Neural crest cell (in vitro differentiated cells): ENCODE measurements at regions not wholly inside any gene's neighbourhood (a gene's known extent, or its start where the extent isn't known, plus 50 kb on each side); places are given as distances from the start of the nearest gene placed in this dataset.
A peak's percentile ranks its signal among the peaks of the same experiment; 100 is the strongest.

ENCODE experiments used
- DNase-seq: peaks from one replicate; pipeline ENCODE4 v3.0.0; 2021; ENCODE audit warnings: low read depth, mixed read lengths, low spot score
- H3K27ac Mint-ChIP-seq: one replicate; pipeline ENCODE4 v1.8.0; 2021; ENCODE audit warnings: mild to moderate bottlenecking, mixed read lengths; ENCODE audit not compliant: unreplicated experiment
- H3K27me3 Mint-ChIP-seq: 2 replicates; pipeline ENCODE4 v1.8.0; 2021; ENCODE audit warnings: low read depth, mild to moderate bottlenecking, mixed read lengths
- H3K36me3 Mint-ChIP-seq: 2 replicates; pipeline ENCODE4 v1.8.0; 2021; ENCODE audit warnings: low read depth, mild to moderate bottlenecking, mixed read lengths
- H3K4me1 Mint-ChIP-seq: 2 replicates; pipeline ENCODE4 v1.8.0; 2021; ENCODE audit warnings: mixed read lengths
- H3K4me3 Mint-ChIP-seq: one replicate; pipeline ENCODE4 v1.8.0; 2021; ENCODE audit warnings: mild to moderate bottlenecking, mixed read lengths
- H3K9me3 Mint-ChIP-seq: 2 replicates; pipeline ENCODE4 v1.8.0; 2021; ENCODE audit warnings: mixed read lengths
- CTCF ChIP-seq: fragments of 200-600 bp; sonication (generic); conservative IDR thresholded peaks from 2 replicates; pipeline ENCODE4 v1.5.0; 2021; ENCODE audit warnings: antibody characterized with exemption, mild to moderate bottlenecking

- TF ChIP-seq CTCF: no peak
- H3K4me3 Mint-ChIP-seq: no peak overlapping the region
- H3K36me3 Mint-ChIP-seq: no peaks in the 10 kb centered on the region
- H3K4me1 Mint-ChIP-seq: peaks cover 4% of the 10 kb centered on the region
- H3K27ac Mint-ChIP-seq: no peak overlapping the region
- no peak for DNase-seq
- no peaks in the 10 kb centered on the region for H3K27me3 Mint-ChIP-seq
- no peaks in the 10 kb centered on the region for H3K9me3 Mint-ChIP-seq
Observed at GRCh38 chr18:64419156-64419555, 270.3 kb upstream of the LINC00305 start.

- DNase-seq: no peak
- Mint-ChIP-seq H3K36me3 (no peaks in the 10 kb centered on the region), H3K27ac (no peak overlapping the region), H3K27me3 (no peaks in the 10 kb centered on the region), H3K4me1 (peaks cover 4% of the 10 kb centered on the region), H3K4me3 (no peak overlapping the region), H3K9me3 (no peaks in the 10 kb centered on the region)
- TF ChIP-seq CTCF: no peak
Observed at GRCh38 chr18:64416990-64417389, 268.1 kb upstream of the LINC00305 start.

GRCh38 chr18:64415218-64415617 lies 266.3 kb upstream of the LINC00305 start:
- peaks cover 12% of the 10 kb centered on the region for H3K4me1 Mint-ChIP-seq
- no peak overlapping the region for H3K27ac Mint-ChIP-seq
- no peak for DNase-seq
- H3K27me3 Mint-ChIP-seq: no peaks in the 10 kb centered on the region
- TF ChIP-seq CTCF: no peak
- no peak overlapping the region for H3K4me3 Mint-ChIP-seq
- no peaks in the 10 kb centered on the region for H3K9me3 Mint-ChIP-seq
- no peaks in the 10 kb centered on the region for H3K36me3 Mint-ChIP-seq

- no peak for TF ChIP-seq CTCF
- H3K4me3 Mint-ChIP-seq: no peak overlapping the region
- H3K27ac Mint-ChIP-seq: peak overlapping the region; percentile 48
- H3K36me3 Mint-ChIP-seq: no peaks in the 10 kb centered on the region
- no peak for DNase-seq
- peaks cover 8% of the 10 kb centered on the region for H3K4me1 Mint-ChIP-seq
- no peaks in the 10 kb centered on the region for H3K27me3 Mint-ChIP-seq
- H3K9me3 Mint-ChIP-seq: no peaks in the 10 kb centered on the region
Observed at GRCh38 chr18:64410685-64411084, 261.8 kb upstream of the LINC00305 start.

- TF ChIP-seq CTCF: peak; percentile 70
- H3K27ac Mint-ChIP-seq: no peak overlapping the region
- H3K27me3 Mint-ChIP-seq: no peaks in the 10 kb centered on the region
- no peaks in the 10 kb centered on the region for H3K36me3 Mint-ChIP-seq
- peaks cover 8% of the 10 kb centered on the region for H3K4me1 Mint-ChIP-seq
- no peaks in the 10 kb centered on the region for H3K9me3 Mint-ChIP-seq
- DNase-seq: no peak
- no peak overlapping the region for H3K4me3 Mint-ChIP-seq
Observed at GRCh38 chr18:64409511-64409910, 260.6 kb upstream of the LINC00305 start.

- TF ChIP-seq CTCF: no peak
- Mint-ChIP-seq H3K4me1 (peaks cover 15% of the 10 kb centered on the region), H3K27me3 (no peaks in the 10 kb centered on the region), H3K9me3 (no peaks in the 10 kb centered on the region), H3K27ac (no peak overlapping the region), H3K4me3 (no peak overlapping the region), H3K36me3 (no peaks in the 10 kb centered on the region)
- DNase-seq: no peak
Observed at GRCh38 chr18:64407606-64408005, 258.7 kb upstream of the LINC00305 start.
